SK-N-SH (cell line): ENCODE measurements at regions not wholly inside any gene's neighbourhood (a gene's known extent, or its start where the extent isn't known, plus 50 kb on each side); places are given as distances from the start of the nearest gene placed in this dataset.

ENCODE experiments used
- EP300 ChIP-seq, 2 experiments: IDR thresholded peaks; 2 replicates each; pipeline versions ENCODE4 v1.4.0 to v1.6.1; 2012; ENCODE audit warnings: borderline replicate concordance in 1 of 2, low read depth in 1 of 2, low read length in 1 of 2
- EZH2phosphoT487 ChIP-seq: fragments of 200-600 bp; sonication (generic); IDR thresholded peaks from 2 replicates; pipeline ENCODE4 v1.6.1; 2017; ENCODE audit warnings: low read depth, mixed run types, mild to moderate bottlenecking, antibody characterized with exemption, moderate library complexity, borderline replicate concordance
- GABPA ChIP-seq: IDR thresholded peaks from 2 replicates; pipeline ENCODE4 v1.4.0; 2012; ENCODE audit warnings: low read depth, mild to moderate bottlenecking
- MXI1 ChIP-seq: IDR thresholded peaks from 2 replicates; pipeline ENCODE4 v1.6.1; 2012; ENCODE audit warnings: mild to moderate bottlenecking, low read depth, low read length, improper control_type of control experiment
- REST ChIP-seq: IDR thresholded peaks from 2 replicates; pipeline ENCODE4 v1.6.1; 2012; ENCODE audit warnings: mild to moderate bottlenecking, low read depth, low read length, moderate library complexity
- RXRA ChIP-seq: IDR thresholded peaks from 2 replicates; pipeline ENCODE4 v1.4.0; 2012; ENCODE audit warnings: low read depth, mild to moderate bottlenecking, borderline replicate concordance
- SIN3A ChIP-seq: IDR thresholded peaks from 2 replicates; pipeline ENCODE4 v1.6.1; 2012; ENCODE audit warnings: low read depth, mild to moderate bottlenecking, low read length, moderate library complexity, borderline replicate concordance
- SMC3 ChIP-seq: IDR thresholded peaks from 2 replicates; pipeline ENCODE4 v1.6.1; 2012; ENCODE audit warnings: low read depth, low read length, improper control_type of control experiment
- USF1 ChIP-seq: IDR thresholded peaks from 2 replicates; pipeline ENCODE4 v1.4.0; 2012; ENCODE audit warnings: low read depth, borderline replicate concordance
- TF ChIP-seq, protein P1 (sequence below): fragments of 200-600 bp; sonication (generic); IDR thresholded peaks from 2 replicates; pipeline ENCODE4 v1.6.1; 2017; ENCODE audit warnings: antibody characterized with exemption, mild to moderate bottlenecking, moderate library complexity

DNA sequence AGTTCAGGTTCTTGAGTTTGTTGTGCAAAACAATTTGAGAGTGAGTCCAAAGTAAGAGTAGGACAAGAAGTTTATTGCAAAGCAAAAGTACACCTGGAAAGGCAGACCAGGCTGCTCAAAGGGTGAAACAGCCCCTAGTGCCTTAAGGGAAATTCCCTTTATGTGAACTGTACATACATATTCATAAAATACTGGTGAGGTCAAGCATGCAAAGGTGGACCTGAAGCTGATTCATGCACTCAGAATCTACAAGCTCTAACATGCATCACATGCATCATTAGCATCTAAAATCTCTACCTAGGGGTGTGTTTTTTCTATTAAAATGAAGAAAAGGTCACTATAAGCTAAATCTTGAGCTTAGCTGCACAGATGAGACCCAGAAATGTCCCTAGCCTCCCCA is 266.9 kb downstream of the SPATA18 start:
- TF ChIP-seq, protein P1, sequence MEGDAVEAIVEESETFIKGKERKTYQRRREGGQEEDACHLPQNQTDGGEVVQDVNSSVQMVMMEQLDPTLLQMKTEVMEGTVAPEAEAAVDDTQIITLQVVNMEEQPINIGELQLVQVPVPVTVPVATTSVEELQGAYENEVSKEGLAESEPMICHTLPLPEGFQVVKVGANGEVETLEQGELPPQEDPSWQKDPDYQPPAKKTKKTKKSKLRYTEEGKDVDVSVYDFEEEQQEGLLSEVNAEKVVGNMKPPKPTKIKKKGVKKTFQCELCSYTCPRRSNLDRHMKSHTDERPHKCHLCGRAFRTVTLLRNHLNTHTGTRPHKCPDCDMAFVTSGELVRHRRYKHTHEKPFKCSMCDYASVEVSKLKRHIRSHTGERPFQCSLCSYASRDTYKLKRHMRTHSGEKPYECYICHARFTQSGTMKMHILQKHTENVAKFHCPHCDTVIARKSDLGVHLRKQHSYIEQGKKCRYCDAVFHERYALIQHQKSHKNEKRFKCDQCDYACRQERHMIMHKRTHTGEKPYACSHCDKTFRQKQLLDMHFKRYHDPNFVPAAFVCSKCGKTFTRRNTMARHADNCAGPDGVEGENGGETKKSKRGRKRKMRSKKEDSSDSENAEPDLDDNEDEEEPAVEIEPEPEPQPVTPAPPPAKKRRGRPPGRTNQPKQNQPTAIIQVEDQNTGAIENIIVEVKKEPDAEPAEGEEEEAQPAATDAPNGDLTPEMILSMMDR, result no peak
- TF ChIP-seq EP300 (IDR thresholded peaks at IDR 0.05; ENCODE audit: borderline replicate concordance in 1 of 2, low read depth in 1 of 2, low read length in 1 of 2), result no peak
- no peak for TF ChIP-seq REST
- no peak for TF ChIP-seq USF1
- no peak for TF ChIP-seq SMC3
- no peak for TF ChIP-seq RXRA
- TF ChIP-seq SIN3A, result no peak
- TF ChIP-seq EZH2phosphoT487, result no peak
- no peak for TF ChIP-seq MXI1
- TF ChIP-seq GABPA, result no peak
